ENCODE measurements at regions not wholly inside any gene's neighbourhood (a gene's known extent, or its start where the extent isn't known, plus 50 kb on each side); places are given as distances from the start of the nearest gene placed in this dataset.

DNA sequence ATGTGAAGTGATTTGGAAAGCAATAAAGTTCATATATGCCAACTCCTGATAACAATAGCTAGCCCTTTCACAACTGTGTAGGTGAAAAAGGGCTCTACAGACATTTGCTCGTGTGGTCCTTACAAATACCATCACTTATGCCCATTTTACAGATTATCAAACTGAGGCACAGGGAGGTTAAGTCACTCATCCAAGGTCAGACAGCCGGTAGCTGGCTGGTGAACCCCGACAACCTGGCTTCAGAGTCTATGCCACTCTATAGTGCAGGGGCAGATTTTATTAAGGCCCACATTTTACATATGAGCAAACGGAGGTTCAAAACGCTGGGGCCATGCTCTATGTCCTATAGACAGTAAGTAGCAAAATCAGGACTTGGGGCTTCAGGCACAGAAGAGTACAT lies 280.5 kb downstream of the RRAGC start:
- no peaks in the 10 kb centered on the region for H3K36me3 Mint-ChIP-seq (ENCODE audit: low read depth)
- intact Hi-C loops (cut with micrococcal nuclease): no loop called here
- no peak for DNase-seq (ENCODE audit: low spot score)
- H3K9me3 Mint-ChIP-seq: no peaks in the 10 kb centered on the region
- H3K27ac Mint-ChIP-seq: no peak overlapping the region
- peaks cover 60% of the 10 kb centered on the region for H3K27me3 Mint-ChIP-seq (ENCODE audit: insufficient read depth)
- no peak overlapping the region for H3K4me3 Mint-ChIP-seq
- H3K4me1 Mint-ChIP-seq (ENCODE audit: low read depth): peaks cover 11% of the 10 kb centered on the region

DNA sequence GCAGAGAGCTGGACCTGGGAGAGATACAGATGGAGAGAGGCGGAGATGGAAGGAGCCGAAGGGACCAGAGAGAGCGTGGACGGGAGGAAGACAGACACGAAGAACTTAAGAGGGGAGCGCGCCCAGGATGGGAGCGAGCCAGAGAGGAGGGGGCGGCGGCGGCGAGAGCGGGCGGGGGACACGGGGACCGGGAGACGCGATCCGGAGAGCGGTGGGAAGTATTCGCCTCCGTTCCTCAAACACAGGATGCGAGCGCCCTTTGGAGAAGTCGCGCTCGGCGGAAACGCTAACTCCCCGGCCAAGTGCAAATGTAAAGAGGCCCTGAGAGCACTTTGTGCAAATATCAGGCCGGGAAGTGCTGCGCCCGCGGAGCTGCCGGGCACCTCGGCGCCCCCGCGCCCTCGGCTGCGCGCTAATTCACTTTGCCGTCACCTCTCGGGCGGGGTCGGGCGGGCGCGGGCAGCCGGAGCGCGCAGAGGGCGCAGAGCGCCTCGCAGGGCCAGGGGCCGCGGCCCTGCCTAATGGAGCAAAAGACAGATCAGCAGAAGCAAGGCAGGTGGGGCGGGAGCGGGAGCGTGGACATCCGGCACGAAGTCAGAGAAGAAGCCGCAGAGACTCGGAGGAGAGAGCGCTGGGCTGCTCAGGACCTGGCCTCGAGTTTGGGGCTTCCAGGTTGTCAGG lies 281.2 kb downstream of the RRAGC start:
- H3K4me3 Mint-ChIP-seq: peak overlapping the region; percentile 12
- no peaks in the 10 kb centered on the region for H3K36me3 Mint-ChIP-seq (ENCODE audit: low read depth)
- H3K4me1 Mint-ChIP-seq (ENCODE audit: low read depth): peaks cover 11% of the 10 kb centered on the region
- intact Hi-C loops (cut with micrococcal nuclease): no loop called here
- H3K27me3 Mint-ChIP-seq (ENCODE audit: insufficient read depth): peaks cover 62% of the 10 kb centered on the region
- H3K27ac Mint-ChIP-seq: peak overlapping the region; percentile 19
- H3K9me3 Mint-ChIP-seq: no peaks in the 10 kb centered on the region
- no peak for DNase-seq (ENCODE audit: low spot score)

DNA sequence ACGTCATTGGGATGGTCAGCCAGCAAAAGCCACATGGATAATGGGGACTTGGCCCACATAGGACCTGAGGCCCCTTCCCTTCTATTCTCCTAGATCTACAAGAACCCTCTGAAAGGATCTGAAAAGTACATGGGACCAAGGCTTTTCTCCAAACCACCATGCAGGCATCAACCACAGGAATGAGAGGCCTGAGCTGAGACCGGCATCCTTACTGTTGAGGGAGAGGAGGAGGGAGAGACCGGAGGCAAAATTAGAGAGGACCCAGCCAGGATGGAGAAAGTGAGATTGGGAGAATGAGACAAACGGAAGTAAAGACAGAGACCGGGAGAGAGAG lies 281.7 kb downstream of the RRAGC start:
- H3K27me3 Mint-ChIP-seq (ENCODE audit: insufficient read depth): peaks cover 62% of the 10 kb centered on the region
- H3K4me1 Mint-ChIP-seq (ENCODE audit: low read depth): peaks cover 11% of the 10 kb centered on the region
- DNase-seq (ENCODE audit: low spot score): no peak
- peak overlapping the region; percentile 12 for H3K4me3 Mint-ChIP-seq
- H3K36me3 Mint-ChIP-seq (ENCODE audit: low read depth): no peaks in the 10 kb centered on the region
- intact Hi-C loops (cut with micrococcal nuclease): no loop called here
- no peaks in the 10 kb centered on the region for H3K9me3 Mint-ChIP-seq
- peak overlapping the region; percentile 19 for H3K27ac Mint-ChIP-seq

GRCh38 chr1:38577385-38577784 lies 282.2 kb downstream of the RRAGC start:
- DNase-seq (ENCODE audit: low spot score): no peak
- peaks cover 58% of the 10 kb centered on the region for H3K27me3 Mint-ChIP-seq (ENCODE audit: insufficient read depth)
- no peak overlapping the region for H3K4me3 Mint-ChIP-seq
- H3K36me3 Mint-ChIP-seq (ENCODE audit: low read depth): no peaks in the 10 kb centered on the region
- peaks cover 11% of the 10 kb centered on the region for H3K4me1 Mint-ChIP-seq (ENCODE audit: low read depth)
- no peak overlapping the region for H3K27ac Mint-ChIP-seq
- H3K9me3 Mint-ChIP-seq: no peaks in the 10 kb centered on the region
- intact Hi-C loops (cut with micrococcal nuclease): no loop called here

- H3K9me3 Mint-ChIP-seq: no peaks in the 10 kb centered on the region
- peaks cover 58% of the 10 kb centered on the region for H3K27me3 Mint-ChIP-seq (ENCODE audit: insufficient read depth)
- H3K4me3 Mint-ChIP-seq: no peak overlapping the region
- H3K36me3 Mint-ChIP-seq (ENCODE audit: low read depth): no peaks in the 10 kb centered on the region
- peaks cover 11% of the 10 kb centered on the region for H3K4me1 Mint-ChIP-seq (ENCODE audit: low read depth)
- H3K27ac Mint-ChIP-seq: no peak overlapping the region
- no peak for DNase-seq (ENCODE audit: low spot score)
- intact Hi-C loops (cut with micrococcal nuclease): no loop called here
Observed at GRCh38 chr1:38576241-38576640, 283.3 kb downstream of the RRAGC start.

- Mint-ChIP-seq H3K9me3 (no peaks in the 10 kb centered on the region), H3K36me3 (ENCODE audit: low read depth) (no peaks in the 10 kb centered on the region), H3K27ac (no peak overlapping the region), H3K27me3 (ENCODE audit: insufficient read depth) (peaks cover 50% of the 10 kb centered on the region), H3K4me3 (no peak overlapping the region), H3K4me1 (ENCODE audit: low read depth) (no peaks in the 10 kb centered on the region)
- DNase-seq (ENCODE audit: low spot score): no peak
- intact Hi-C loops (cut with micrococcal nuclease): no loop called here
Observed at GRCh38 chr1:38571726-38572125, 287.8 kb downstream of the RRAGC start.

DNA sequence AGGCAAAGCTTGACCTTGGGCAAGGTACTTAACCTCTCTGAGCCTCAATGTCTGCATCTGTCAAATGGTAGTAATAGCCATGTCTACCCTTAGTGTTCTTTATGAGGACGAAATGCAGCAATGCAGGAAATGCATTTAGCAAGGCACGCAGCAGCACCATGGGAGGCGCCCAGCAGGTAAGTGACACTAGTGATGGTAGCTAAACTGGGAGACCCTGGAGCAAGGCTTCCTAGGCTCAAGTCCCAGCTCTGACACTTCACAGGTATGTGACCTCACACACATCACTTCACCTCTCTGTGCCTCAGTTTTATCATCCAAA lies 289.0 kb downstream of the RRAGC start:
- H3K9me3 Mint-ChIP-seq: no peaks in the 10 kb centered on the region
- peaks cover 50% of the 10 kb centered on the region for H3K27me3 Mint-ChIP-seq (ENCODE audit: insufficient read depth)
- intact Hi-C loops (cut with micrococcal nuclease): no loop called here
- peaks cover 2% of the 10 kb centered on the region for H3K36me3 Mint-ChIP-seq (ENCODE audit: low read depth)
- DNase-seq (ENCODE audit: low spot score): no peak
- H3K27ac Mint-ChIP-seq: no peak overlapping the region
- H3K4me3 Mint-ChIP-seq: no peak overlapping the region
- no peaks in the 10 kb centered on the region for H3K4me1 Mint-ChIP-seq (ENCODE audit: low read depth)

GRCh38 chr1:38569932-38570656 lies 289.5 kb downstream of the RRAGC start:
- intact Hi-C loops (cut with micrococcal nuclease): no loop called here
- no peak overlapping the region for H3K4me3 Mint-ChIP-seq
- no peaks in the 10 kb centered on the region for H3K9me3 Mint-ChIP-seq
- peaks cover 49% of the 10 kb centered on the region for H3K27me3 Mint-ChIP-seq (ENCODE audit: insufficient read depth)
- no peak overlapping the region for H3K27ac Mint-ChIP-seq
- no peaks in the 10 kb centered on the region for H3K4me1 Mint-ChIP-seq (ENCODE audit: low read depth)
- DNase-seq (ENCODE audit: low spot score): no peak
- peaks cover 2% of the 10 kb centered on the region for H3K36me3 Mint-ChIP-seq (ENCODE audit: low read depth)

DNA sequence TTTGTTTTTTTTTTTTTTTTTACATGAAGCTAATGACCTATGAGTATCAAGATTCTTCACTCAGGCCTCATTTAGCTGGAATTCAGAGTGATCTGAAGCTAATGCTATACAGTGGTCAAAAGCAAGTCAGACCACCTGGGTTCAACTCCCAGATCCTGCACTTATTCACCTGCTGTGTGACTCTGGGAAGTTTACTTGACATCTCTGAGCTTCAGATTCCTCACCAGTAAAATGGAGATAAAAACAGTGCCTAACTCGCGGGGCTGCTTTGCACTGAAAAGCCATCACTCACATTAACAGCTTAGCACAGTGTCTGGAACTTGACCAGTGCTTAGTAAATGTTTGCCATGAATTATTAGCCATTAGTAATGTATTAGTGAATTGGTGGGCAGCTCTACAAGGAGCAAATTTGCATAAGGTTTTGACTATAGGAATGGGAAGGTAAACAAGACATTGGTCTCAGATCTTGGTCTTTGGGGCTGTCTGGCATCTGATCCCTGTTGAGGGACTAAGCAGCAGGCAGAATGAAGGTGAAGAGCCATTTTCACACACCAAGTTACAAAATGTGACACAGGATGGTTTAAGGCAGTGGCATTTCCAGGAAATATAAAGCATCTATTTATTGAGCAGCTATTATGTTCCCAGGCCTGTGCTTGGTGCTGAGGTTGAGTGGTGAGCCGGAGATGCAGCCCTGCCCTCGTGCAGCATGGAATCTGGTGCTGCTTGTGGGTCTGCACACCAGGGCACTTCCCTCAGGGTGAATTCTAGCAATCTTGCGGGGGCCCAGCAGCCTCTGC lies 291.3 kb downstream of the RRAGC start:
- H3K27me3 Mint-ChIP-seq (ENCODE audit: insufficient read depth): peaks cover 49% of the 10 kb centered on the region
- intact Hi-C loops (cut with micrococcal nuclease): no loop called here
- peaks cover 2% of the 10 kb centered on the region for H3K36me3 Mint-ChIP-seq (ENCODE audit: low read depth)
- H3K27ac Mint-ChIP-seq: no peak overlapping the region
- no peak overlapping the region for H3K4me3 Mint-ChIP-seq
- no peaks in the 10 kb centered on the region for H3K9me3 Mint-ChIP-seq
- H3K4me1 Mint-ChIP-seq (ENCODE audit: low read depth): peaks cover 14% of the 10 kb centered on the region
- DNase-seq (ENCODE audit: low spot score): no peak

DNA sequence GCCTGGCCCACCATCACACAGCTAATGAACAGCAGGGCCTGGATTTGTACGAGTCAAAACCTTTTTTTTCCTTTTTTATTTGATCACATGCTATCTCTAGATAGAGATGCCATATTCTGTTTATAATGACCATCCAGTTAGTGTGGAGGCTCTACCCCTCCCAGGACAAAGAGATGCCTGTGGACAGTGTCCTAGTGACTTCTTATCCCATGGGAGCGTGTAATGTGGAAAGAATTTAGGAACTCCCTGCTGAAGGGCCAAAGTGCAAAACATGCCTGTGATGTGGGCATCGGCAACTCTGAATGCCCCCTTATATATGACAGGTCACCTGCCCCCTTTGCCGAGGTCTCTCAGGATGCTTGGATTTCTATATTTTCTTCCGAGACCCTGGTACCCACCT lies 292.2 kb downstream of the RRAGC start:
- no peak for DNase-seq (ENCODE audit: low spot score)
- peaks cover 52% of the 10 kb centered on the region for H3K27me3 Mint-ChIP-seq (ENCODE audit: insufficient read depth)
- no peak overlapping the region for H3K4me3 Mint-ChIP-seq
- peaks cover 2% of the 10 kb centered on the region for H3K36me3 Mint-ChIP-seq (ENCODE audit: low read depth)
- no peaks in the 10 kb centered on the region for H3K9me3 Mint-ChIP-seq
- peaks cover 22% of the 10 kb centered on the region for H3K4me1 Mint-ChIP-seq (ENCODE audit: low read depth)
- intact Hi-C loops (cut with micrococcal nuclease): no loop called here
- no peak overlapping the region for H3K27ac Mint-ChIP-seq

GRCh38 chr1:38565020-38565491 lies 294.5 kb downstream of the RRAGC start:
- Mint-ChIP-seq H3K4me1 (ENCODE audit: low read depth) (peaks cover 35% of the 10 kb centered on the region), H3K36me3 (ENCODE audit: low read depth) (peaks cover 2% of the 10 kb centered on the region), H3K27me3 (ENCODE audit: insufficient read depth) (peaks cover 46% of the 10 kb centered on the region), H3K9me3 (no peaks in the 10 kb centered on the region), H3K4me3 (no peak overlapping the region), H3K27ac (peak overlapping the region; percentile 20)
- intact Hi-C loops (cut with micrococcal nuclease): no loop called here
- DNase-seq (ENCODE audit: low spot score): no peak

GRCh38 chr1:38563942-38564735 lies 295.4 kb downstream of the RRAGC start:
- Mint-ChIP-seq H3K36me3 (ENCODE audit: low read depth) (peaks cover 2% of the 10 kb centered on the region), H3K4me1 (ENCODE audit: low read depth) (peaks cover 45% of the 10 kb centered on the region), H3K27me3 (ENCODE audit: insufficient read depth) (peaks cover 42% of the 10 kb centered on the region), H3K27ac (no peak overlapping the region), H3K9me3 (no peaks in the 10 kb centered on the region), H3K4me3 (peak overlapping the region; percentile 37)
- DNase-seq (ENCODE audit: low spot score): no peak
- intact Hi-C loops (cut with micrococcal nuclease): no loop called here
